Muscle layer of colon (tissue), 2 donors: ENCODE measurements at regions not wholly inside any gene's neighbourhood (a gene's known extent, or its start where the extent isn't known, plus 50 kb on each side); places are given as distances from the start of the nearest gene placed in this dataset.

Experiments
- H3K27ac ChIP-seq: one replicate; pipeline ENCODE4 v1.7.0; 2013; ENCODE audit warnings: low read depth, mild to moderate bottlenecking, low read length, moderate library complexity
- H3K27me3 ChIP-seq, 2 donors: one replicate each; pipeline ENCODE4 v1.7.0; 2013; ENCODE audit warnings: low read length in 2 of 2, mild to moderate bottlenecking in 2 of 2; ENCODE audit not compliant: insufficient read depth in 2 of 2, control insufficient read depth in 1 of 2
- H3K36me3 ChIP-seq: one replicate; pipeline ENCODE4 v1.7.0; 2013; ENCODE audit warnings: mild to moderate bottlenecking, low read length; ENCODE audit not compliant: insufficient read depth
- H3K4me1 ChIP-seq: one replicate; pipeline ENCODE4 v1.7.0; 2013; ENCODE audit warnings: mild to moderate bottlenecking, low read length; ENCODE audit not compliant: insufficient read depth
- H3K4me3 ChIP-seq, 2 donors: one replicate each; pipeline ENCODE4 v1.7.0; 2013; ENCODE audit warnings: low read length in 2 of 2, low read depth in 1 of 2, mild to moderate bottlenecking in 1 of 2, moderate library complexity in 1 of 2
- H3K9ac ChIP-seq: one replicate; pipeline ENCODE4 v1.7.0; 2013; ENCODE audit warnings: low read length
- H3K9me3 ChIP-seq: one replicate; pipeline ENCODE4 v1.7.0; 2013; ENCODE audit warnings: mild to moderate bottlenecking, low read length
- donor health status: abdominal sarcoma.
- donor health status: Adenocarcinoma of cecum.

GRCh38 chr5:15383469-15383868 is 116.5 kb upstream of the FBXL7 start:
- H3K36me3 ChIP-seq, result no peaks in the 10 kb centered on the region
- no peaks in the 10 kb centered on the region for H3K27me3 ChIP-seq
- H3K9me3 ChIP-seq, result no peaks in the 10 kb centered on the region
- no peaks in the 10 kb centered on the region for H3K4me1 ChIP-seq
- no peak overlapping the region for H3K4me3 ChIP-seq
- no peak overlapping the region for H3K9ac ChIP-seq
- H3K27ac ChIP-seq, result no peak overlapping the region

- Histone ChIP-seq H3K9ac (no peak overlapping the region), H3K4me1 (no peaks in the 10 kb centered on the region), H3K9me3 (no peaks in the 10 kb centered on the region), H3K27ac (no peak overlapping the region), H3K36me3 (no peaks in the 10 kb centered on the region), H3K4me3 (no peak overlapping the region), H3K27me3 (no peaks in the 10 kb centered on the region)
Measured at GRCh38 chr5:15383021-15383420, 117.0 kb upstream of the FBXL7 start.

- Histone ChIP-seq H3K9ac (no peak overlapping the region), H3K9me3 (no peaks in the 10 kb centered on the region), H3K27me3 (no peaks in the 10 kb centered on the region), H3K36me3 (no peaks in the 10 kb centered on the region), H3K27ac (no peak overlapping the region), H3K4me1 (no peaks in the 10 kb centered on the region), H3K4me3 (no peak overlapping the region)
Measured at GRCh38 chr5:15377573-15378340, 122.2 kb upstream of the FBXL7 start.

GRCh38 chr5:15376803-15377202 is 123.2 kb upstream of the FBXL7 start:
- H3K9ac ChIP-seq, result no peak overlapping the region
- H3K36me3 ChIP-seq, result no peaks in the 10 kb centered on the region
- H3K27ac ChIP-seq, result no peak overlapping the region
- H3K9me3 ChIP-seq, result no peaks in the 10 kb centered on the region
- H3K27me3 ChIP-seq, result no peaks in the 10 kb centered on the region
- H3K4me3 ChIP-seq, result no peak overlapping the region
- H3K4me1 ChIP-seq, result no peaks in the 10 kb centered on the region

GRCh38 chr5:15376088-15376487 is 123.9 kb upstream of the FBXL7 start:
- Histone ChIP-seq H3K4me1 (peaks cover 5% of the 10 kb centered on the region), H3K27ac (no peak overlapping the region), H3K36me3 (no peaks in the 10 kb centered on the region), H3K9ac (no peak overlapping the region), H3K4me3 (no peak overlapping the region), H3K27me3 (no peaks in the 10 kb centered on the region), H3K9me3 (no peaks in the 10 kb centered on the region)

GRCh38 chr5:15375559-15375958 is 124.4 kb upstream of the FBXL7 start:
- no peak overlapping the region for H3K4me3 ChIP-seq

GRCh38 chr5:15374886-15375285 is 125.1 kb upstream of the FBXL7 start:
- H3K9ac ChIP-seq, result no peak overlapping the region
- no peak overlapping the region for H3K27ac ChIP-seq
- H3K9me3 ChIP-seq, result no peaks in the 10 kb centered on the region
- H3K4me3 ChIP-seq, result no peak overlapping the region
- peaks cover 11% of the 10 kb centered on the region for H3K4me1 ChIP-seq
- H3K27me3 ChIP-seq, result no peaks in the 10 kb centered on the region
- H3K36me3 ChIP-seq, result no peaks in the 10 kb centered on the region

More at GRCh38 chr5:15375559-15375958, 124.4 kb upstream of the FBXL7 start:
- Histone ChIP-seq H3K9ac (no peak overlapping the region), H3K4me1 (peaks cover 11% of the 10 kb centered on the region), H3K36me3 (no peaks in the 10 kb centered on the region), H3K27ac (no peak overlapping the region), H3K9me3 (no peaks in the 10 kb centered on the region), H3K27me3 (no peaks in the 10 kb centered on the region)

GRCh38 chr5:15373151-15373550 is 126.8 kb upstream of the FBXL7 start:
- Histone ChIP-seq H3K36me3 (no peaks in the 10 kb centered on the region), H3K4me1 (peaks cover 11% of the 10 kb centered on the region), H3K9me3 (no peaks in the 10 kb centered on the region), H3K9ac (no peak overlapping the region), H3K4me3 (no peak overlapping the region), H3K27me3 (no peaks in the 10 kb centered on the region), H3K27ac (no peak overlapping the region)

- H3K27ac ChIP-seq, result no peak overlapping the region
- H3K9me3 ChIP-seq, result no peaks in the 10 kb centered on the region
- peaks cover 11% of the 10 kb centered on the region for H3K4me1 ChIP-seq
- no peaks in the 10 kb centered on the region for H3K36me3 ChIP-seq
- H3K9ac ChIP-seq, result no peak overlapping the region
- no peaks in the 10 kb centered on the region for H3K27me3 ChIP-seq
- H3K4me3 ChIP-seq, result no peak overlapping the region
Measured at GRCh38 chr5:15371184-15371583, 128.8 kb upstream of the FBXL7 start.

- Histone ChIP-seq H3K9ac (no peak overlapping the region), H3K36me3 (no peaks in the 10 kb centered on the region), H3K4me3 (no peak overlapping the region)
Measured at GRCh38 chr5:15368835-15369234, 131.1 kb upstream of the FBXL7 start.

GRCh38 chr5:15367489-15367888 is 132.5 kb upstream of the FBXL7 start:
- Histone ChIP-seq H3K9ac (no peak overlapping the region), H3K4me1 (peaks cover 11% of the 10 kb centered on the region), H3K36me3 (no peaks in the 10 kb centered on the region), H3K4me3 (no peak overlapping the region), H3K27me3 (no peaks in the 10 kb centered on the region), H3K27ac (no peak overlapping the region), H3K9me3 (no peaks in the 10 kb centered on the region)

More at GRCh38 chr5:15368835-15369234, 131.1 kb upstream of the FBXL7 start:
- H3K9me3 ChIP-seq, result no peaks in the 10 kb centered on the region
- peaks cover 11% of the 10 kb centered on the region for H3K4me1 ChIP-seq
- H3K27me3 ChIP-seq, result no peaks in the 10 kb centered on the region
- no peak overlapping the region for H3K27ac ChIP-seq
